CD4-positive, alpha-beta T cell (primary cell): ENCODE measurements at regions not wholly inside any gene's neighbourhood (a gene's known extent, or its start where the extent isn't known, plus 50 kb on each side); places are given as distances from the start of the nearest gene placed in this dataset.

Experiments used
- ATAC-seq: fragments of 200-7000 bp; cut with Tn5 transposase; one replicate; pipeline ENCODE4 v1.10.0; 2022; ENCODE audit warnings: mild to moderate bottlenecking; ENCODE audit not compliant: poor library complexity
- CTCF ChIA-PET: fragments of 350-600 bp; sonication (Branson Sonifier 250); formaldehyde crosslinking; loops from one replicate; lab custom pipeline; 2021; ENCODE audit warnings: antibody characterized with exemption, inconsistent platforms; lab: Charles Lee
- POLR2A ChIA-PET: fragments of 350-600 bp; sonication (Branson Sonifier 250); formaldehyde crosslinking; loops from one replicate; lab custom pipeline; 2021; ENCODE audit warnings: antibody characterized with exemption, inconsistent platforms; lab: Charles Lee
- DNase-seq, 14 experiments: peaks; one replicate each; pipeline ENCODE4 v3.0.0-alpha.2; 2013 to 2020; ENCODE audit warnings: mixed read lengths in 2 of 14
- H3K27ac ChIP-seq, 2 donors: one replicate each; pipeline versions ENCODE4 v1.5.1 to v1.7.0; 2013; ENCODE audit warnings: low read length in 2 of 2, low read depth in 1 of 2, mild to moderate bottlenecking in 1 of 2
- H3K27me3 ChIP-seq, 2 experiments: 1 replicate in 1 of 2; 2 replicates in 1 of 2; pipeline versions ENCODE4 v1.6.1 to v1.7.0; 2013; ENCODE audit warnings: low read length in 2 of 2, control low read depth in 1 of 2, mild to moderate bottlenecking in 1 of 2, moderate library complexity in 1 of 2; ENCODE audit not compliant: insufficient read depth in 2 of 2, control insufficient read depth in 1 of 2
- H3K36me3 ChIP-seq: one replicate; pipeline ENCODE4 v1.6.1; 2013; ENCODE audit warnings: low read length, control low read depth; ENCODE audit not compliant: insufficient read depth
- H3K4me1 ChIP-seq: one replicate; pipeline ENCODE4 v1.6.1; 2013; ENCODE audit warnings: low read length, control low read depth; ENCODE audit not compliant: insufficient read depth
- H3K4me3 ChIP-seq: one replicate; pipeline ENCODE4 v1.5.1; 2013; ENCODE audit warnings: mild to moderate bottlenecking, low read length, moderate library complexity
- H3K9me3 ChIP-seq, 2 experiments: 1 replicate in 1 of 2; 2 replicates in 1 of 2; pipeline versions ENCODE4 v1.6.1 to v1.7.0; 2013; ENCODE audit warnings: low read length in 2 of 2, mild to moderate bottlenecking in 2 of 2, control low read depth in 1 of 2, moderate library complexity in 1 of 2; ENCODE audit not compliant: control insufficient read depth in 1 of 2, insufficient read depth in 1 of 2
- H3K27ac Mint-ChIP-seq: one replicate; pipeline ENCODE4 v1.8.0; 2020; ENCODE audit warnings: mixed read lengths
- H3K27me3 Mint-ChIP-seq: one replicate; pipeline ENCODE4 v1.8.0; 2021; ENCODE audit warnings: mixed read lengths
- H3K36me3 Mint-ChIP-seq: one replicate; pipeline ENCODE4 v1.8.0; 2021; ENCODE audit warnings: low read depth, mixed read lengths
- H3K4me1 Mint-ChIP-seq: one replicate; pipeline ENCODE4 v1.8.0; 2021; ENCODE audit warnings: low read depth, mixed read lengths
- H3K4me3 Mint-ChIP-seq: one replicate; pipeline ENCODE4 v1.8.0; 2020; ENCODE audit warnings: mild to moderate bottlenecking, mixed read lengths
- H3K9me3 Mint-ChIP-seq: one replicate; pipeline ENCODE4 v1.8.0; 2020; ENCODE audit warnings: mixed read lengths
- intact Hi-C, 2 experiments: fragments of 100-400 bp; cut with DNase I in 1 of 2; cut with micrococcal nuclease in 1 of 2; formaldehyde crosslinking; loops; one replicate each; pipeline versions ENCODE4 v1.15.1 to v1.9.0; 2023 to 2025; cut with DNase I, micrococcal nuclease
- TF ChIP-seq, protein P1 (sequence below): fragments of 200-600 bp; IDR thresholded peaks from one replicate; pipeline ENCODE4 v1.8.0; 2022; ENCODE audit warnings: antibody characterized with exemption, mild to moderate bottlenecking

GRCh38 chr7:93811198-93811597 is 79.4 kb downstream of the TFPI2 start:
- intact Hi-C loops, result no loop called here
- ChIA-PET POLR2A (no interaction called here), CTCF (no interaction called here)

DNA sequence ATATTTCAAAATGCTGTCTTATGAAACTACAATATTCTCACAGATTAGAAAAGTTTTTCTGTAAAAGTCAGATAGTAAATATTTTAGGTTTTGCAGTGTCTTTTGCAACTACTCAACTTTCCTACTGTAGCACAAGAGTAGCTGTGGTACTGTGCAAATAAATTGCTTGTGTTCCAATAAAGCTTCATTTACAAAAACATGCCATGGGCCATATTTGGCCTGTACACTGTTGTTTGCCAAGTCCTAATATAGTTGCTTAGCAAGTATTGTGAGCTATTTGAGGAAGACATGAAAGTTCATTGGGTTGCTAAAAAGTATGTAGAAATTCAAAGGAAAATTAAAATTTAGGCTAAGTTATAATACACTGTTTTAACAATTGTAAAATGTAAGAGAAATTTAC is 80.0 kb downstream of the TFPI2 start:
- ATAC-seq, result no peak
- no peaks in the 10 kb centered on the region for H3K9me3 Mint-ChIP-seq
- Histone ChIP-seq H3K36me3 (no peaks in the 10 kb centered on the region), H3K4me3 (no peak overlapping the region), H3K27ac (no peak overlapping the region), H3K9me3 (no peaks in the 10 kb centered on the region), H3K27me3 (no peaks in the 10 kb centered on the region), H3K4me1 (no peaks in the 10 kb centered on the region)
- ChIA-PET CTCF (no interaction called here), POLR2A (no interaction called here)
- DNase-seq, result no peak
- H3K27ac Mint-ChIP-seq, result no peak overlapping the region
- no peaks in the 10 kb centered on the region for H3K36me3 Mint-ChIP-seq
- intact Hi-C loops, result no loop called here
- no peaks in the 10 kb centered on the region for H3K27me3 Mint-ChIP-seq
- TF ChIP-seq, protein P1, sequence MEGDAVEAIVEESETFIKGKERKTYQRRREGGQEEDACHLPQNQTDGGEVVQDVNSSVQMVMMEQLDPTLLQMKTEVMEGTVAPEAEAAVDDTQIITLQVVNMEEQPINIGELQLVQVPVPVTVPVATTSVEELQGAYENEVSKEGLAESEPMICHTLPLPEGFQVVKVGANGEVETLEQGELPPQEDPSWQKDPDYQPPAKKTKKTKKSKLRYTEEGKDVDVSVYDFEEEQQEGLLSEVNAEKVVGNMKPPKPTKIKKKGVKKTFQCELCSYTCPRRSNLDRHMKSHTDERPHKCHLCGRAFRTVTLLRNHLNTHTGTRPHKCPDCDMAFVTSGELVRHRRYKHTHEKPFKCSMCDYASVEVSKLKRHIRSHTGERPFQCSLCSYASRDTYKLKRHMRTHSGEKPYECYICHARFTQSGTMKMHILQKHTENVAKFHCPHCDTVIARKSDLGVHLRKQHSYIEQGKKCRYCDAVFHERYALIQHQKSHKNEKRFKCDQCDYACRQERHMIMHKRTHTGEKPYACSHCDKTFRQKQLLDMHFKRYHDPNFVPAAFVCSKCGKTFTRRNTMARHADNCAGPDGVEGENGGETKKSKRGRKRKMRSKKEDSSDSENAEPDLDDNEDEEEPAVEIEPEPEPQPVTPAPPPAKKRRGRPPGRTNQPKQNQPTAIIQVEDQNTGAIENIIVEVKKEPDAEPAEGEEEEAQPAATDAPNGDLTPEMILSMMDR, result no peak
- H3K4me1 Mint-ChIP-seq, result no peaks in the 10 kb centered on the region
- no peak overlapping the region for H3K4me3 Mint-ChIP-seq

More at GRCh38 chr7:93811198-93811597, 79.4 kb downstream of the TFPI2 start:
- H3K9me3 ChIP-seq, result no peaks in the 10 kb centered on the region
- H3K27me3 ChIP-seq, result no peaks in the 10 kb centered on the region
- ATAC-seq, result no peak
- TF ChIP-seq, protein P1, result no peak
- Mint-ChIP-seq H3K27me3 (no peaks in the 10 kb centered on the region), H3K4me3 (no peak overlapping the region), H3K27ac (no peak overlapping the region), H3K9me3 (no peaks in the 10 kb centered on the region), H3K4me1 (no peaks in the 10 kb centered on the region), H3K36me3 (no peaks in the 10 kb centered on the region)
- H3K4me1 ChIP-seq, result no peaks in the 10 kb centered on the region
- no peak for DNase-seq
- no peak overlapping the region for H3K27ac ChIP-seq
- H3K4me3 ChIP-seq, result no peak overlapping the region
- no peaks in the 10 kb centered on the region for H3K36me3 ChIP-seq

DNA sequence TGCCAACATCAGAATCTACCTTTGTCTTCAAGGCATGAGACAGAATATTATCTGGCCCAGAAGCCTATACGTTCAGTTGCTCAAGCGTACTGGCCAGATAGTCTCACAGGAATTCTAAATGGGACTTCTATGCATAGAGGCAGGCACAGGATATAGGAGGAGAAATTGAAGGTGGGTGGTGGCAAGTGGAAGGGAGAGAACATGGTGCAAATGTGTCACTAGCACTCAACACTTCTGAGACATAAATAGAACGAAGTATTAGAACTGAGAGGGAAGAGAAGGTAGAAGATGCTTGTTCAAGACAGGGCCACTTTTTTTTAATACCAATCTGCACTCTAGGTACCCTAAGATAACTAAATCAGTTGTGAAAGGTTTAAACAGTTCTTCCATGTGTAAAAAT is 85.8 kb downstream of the TFPI2 start:
- Histone ChIP-seq H3K27ac (no peak overlapping the region), H3K27me3 (no peaks in the 10 kb centered on the region), H3K9me3 (no peaks in the 10 kb centered on the region), H3K4me3 (no peak overlapping the region), H3K36me3 (no peaks in the 10 kb centered on the region), H3K4me1 (no peaks in the 10 kb centered on the region)
- ChIA-PET POLR2A (no interaction called here), CTCF (no interaction called here)
- Mint-ChIP-seq H3K27me3 (no peaks in the 10 kb centered on the region), H3K9me3 (no peaks in the 10 kb centered on the region), H3K27ac (no peak overlapping the region), H3K36me3 (no peaks in the 10 kb centered on the region), H3K4me3 (no peak overlapping the region), H3K4me1 (no peaks in the 10 kb centered on the region)
- no peak for DNase-seq
- TF ChIP-seq, protein P1, result no peak
- no peak for ATAC-seq
- intact Hi-C loops, result no loop called here
